B cell (primary cell): ENCODE measurements at regions not wholly inside any gene's neighbourhood (a gene's known extent, or its start where the extent isn't known, plus 50 kb on each side); places are given as distances from the start of the nearest gene placed in this dataset.

Experiments used
- ATAC-seq: fragments of 200-7000 bp; cut with Tn5 transposase; one replicate; pipeline ENCODE4 v1.10.0; 2021; ENCODE audit warnings: low read depth, mild to moderate bottlenecking, moderate number of reproducible peaks, moderate library complexity
- CTCF ChIA-PET: fragments of 350-600 bp; sonication (Branson Sonifier 250); formaldehyde crosslinking; loops from one replicate; lab custom pipeline; 2021; ENCODE audit warnings: antibody characterized with exemption, inconsistent platforms; lab: Charles Lee
- POLR2A ChIA-PET: fragments of 350-600 bp; sonication (Branson Sonifier 250); formaldehyde crosslinking; loops from one replicate; lab custom pipeline; 2021; ENCODE audit warnings: antibody characterized with exemption; lab: Charles Lee
- DNase-seq: peaks from one replicate; pipeline ENCODE4 v3.0.0; 2013
- H2AFZ ChIP-seq: 2 replicates; pipeline ENCODE4 v1.6.1; 2012; ENCODE audit warnings: mild to moderate bottlenecking, low read depth, low read length; ENCODE audit not compliant: insufficient read depth, poor library complexity, severe bottlenecking
- H3K27ac ChIP-seq, 2 donors: 1 replicate in 1 of 2; 2 replicates in 1 of 2; pipeline ENCODE4 v1.5.1; 2012 to 2013; ENCODE audit warnings: low read length in 2 of 2, mild to moderate bottlenecking in 2 of 2, moderate library complexity in 1 of 2
- H3K27me3 ChIP-seq, 4 experiments: fragments of 200-600 bp in 1 of 4; sonication (generic) in 1 of 4; replicated peaks in 1 of 4; 1 replicate in 2 of 4; 2 replicates in 2 of 4; pipeline versions ENCODE4 v1.6.1 to v1.7.0; 2013 to 2016; ENCODE audit warnings: low read length in 3 of 4, mild to moderate bottlenecking in 2 of 4, mixed read lengths in 1 of 4, moderate library complexity in 1 of 4; ENCODE audit not compliant: insufficient read depth in 4 of 4, control insufficient read depth in 3 of 4; ENCODE audit errors: control extremely low read depth in 1 of 4
- H3K36me3 ChIP-seq, 2 experiments: replicated peaks in 1 of 2; 1 replicate in 1 of 2; 2 replicates in 1 of 2; pipeline versions ENCODE4 v1.6.1 to v1.7.1; 2013; ENCODE audit warnings: low read length in 1 of 2; ENCODE audit not compliant: insufficient read depth in 2 of 2, control insufficient read depth in 1 of 2; ENCODE audit errors: control extremely low read depth in 1 of 2, extremely low read depth in 1 of 2
- H3K4me1 ChIP-seq, 2 donors: fragments of 200-600 bp in 1 of 2; sonication (generic) in 1 of 2; 1 replicate in 1 of 2; 2 replicates in 1 of 2; pipeline versions ENCODE4 v1.5.1 to v1.6.1; 2013 to 2017; ENCODE audit warnings: low read length in 2 of 2; ENCODE audit not compliant: control insufficient read depth in 2 of 2, insufficient read depth in 2 of 2
- H3K4me2 ChIP-seq: replicated peaks from 2 replicates; pipeline ENCODE3; 2012; ENCODE audit warnings: mild to moderate bottlenecking, low read depth, low read length; ENCODE audit not compliant: poor library complexity, severe bottlenecking
- H3K4me3 ChIP-seq, 5 experiments: fragments of 200-600 bp in 1 of 5; sonication (generic) in 1 of 5; 1 replicate in 3 of 5; 2 replicates in 2 of 5; pipeline versions ENCODE4 v1.5.1 to v1.7.0; 2011 to 2016; ENCODE audit warnings: low read length in 4 of 5, mild to moderate bottlenecking in 4 of 5, low read depth in 2 of 5, control low read depth in 1 of 5, moderate library complexity in 1 of 5; ENCODE audit not compliant: insufficient read depth in 1 of 5; ENCODE audit errors: control extremely low read depth in 1 of 5, extremely low read depth in 1 of 5
- H3K79me2 ChIP-seq: fragments of 200-600 bp; sonication (generic); one replicate; pipeline ENCODE4 v1.6.0; 2016; ENCODE audit warnings: low read length; ENCODE audit not compliant: control insufficient read depth, insufficient read depth
- H3K9ac ChIP-seq: fragments of 200-600 bp; sonication (generic); 2 replicates; pipeline ENCODE4 v1.6.1; 2017; ENCODE audit warnings: mild to moderate bottlenecking, low read length, moderate library complexity
- H3K9me3 ChIP-seq, 3 donors: one replicate each; pipeline versions ENCODE4 v1.6.1 to v1.7.1; 2013; ENCODE audit warnings: low read length in 2 of 3; ENCODE audit not compliant: control insufficient read depth in 2 of 3, insufficient read depth in 1 of 3; ENCODE audit errors: control extremely low read depth in 1 of 3
- H4K20me1 ChIP-seq: 2 replicates; pipeline ENCODE4 v1.6.0; 2012; ENCODE audit warnings: mild to moderate bottlenecking, low read length; ENCODE audit not compliant: insufficient read depth, control insufficient read depth, poor library complexity, severe bottlenecking
- H3K27ac Mint-ChIP-seq: one replicate; pipeline ENCODE4 v1.8.0; 2021; ENCODE audit warnings: mixed read lengths
- H3K27me3 Mint-ChIP-seq: one replicate; pipeline ENCODE4 v1.8.0; 2021; ENCODE audit warnings: mixed read lengths
- H3K4me1 Mint-ChIP-seq: one replicate; pipeline ENCODE4 v1.8.0; 2021; ENCODE audit warnings: mixed read lengths
- H3K4me3 Mint-ChIP-seq: one replicate; pipeline ENCODE4 v1.8.0; 2021; ENCODE audit warnings: mixed read lengths
- H3K9me3 Mint-ChIP-seq: one replicate; pipeline ENCODE4 v1.8.0; 2022; ENCODE audit warnings: mixed read lengths; ENCODE audit not compliant: insufficient read depth
- CTCF ChIP-seq: fragments of 200-600 bp; IDR thresholded peaks from one replicate; pipeline ENCODE4 v1.8.0; 2022; ENCODE audit warnings: antibody characterized with exemption, mild to moderate bottlenecking
- EZH2 ChIP-seq: IDR thresholded peaks from 2 replicates; pipeline ENCODE4 v1.6.1; 2012; ENCODE audit warnings: borderline replicate concordance, low read depth, mild to moderate bottlenecking, moderate library complexity, low read length; ENCODE audit not compliant: insufficient read depth, poor library complexity, severe bottlenecking
- WGBS: methylation state at CpG from one replicate; pipeline ENCODE4 v1.1.5; 2013; ENCODE audit warnings: missing lambda C conversion rate; ENCODE audit not compliant: insufficient coverage; 5-methylcytosine and 5-hydroxymethylcytosine counted together
- intact Hi-C: fragments of 100-400 bp; cut with micrococcal nuclease; formaldehyde crosslinking; loops from one replicate; pipeline ENCODE4 v1.10.0; 2022

- H3K27me3 Mint-ChIP-seq, result peaks cover 15% of the 10 kb centered on the region
- H3K79me2 ChIP-seq, result no peaks in the 10 kb centered on the region
- POLR2A ChIA-PET, result no interaction called here
- no peaks in the 10 kb centered on the region for H3K4me1 ChIP-seq
- H3K4me3 ChIP-seq, result no peak overlapping the region
- no peaks in the 10 kb centered on the region for H3K36me3 ChIP-seq
- H3K9me3 ChIP-seq, result peaks cover 0 to 4% (median 0%) of the 10 kb centered on the region in 3 donors
- no peak overlapping the region for H3K4me3 Mint-ChIP-seq
- no peaks in the 10 kb centered on the region for H3K27me3 ChIP-seq
- H4K20me1 ChIP-seq, result no peaks in the 10 kb centered on the region
- peaks cover 6% of the 10 kb centered on the region for H3K9me3 Mint-ChIP-seq
- H3K27ac Mint-ChIP-seq, result no peak overlapping the region
- H3K4me1 Mint-ChIP-seq, result no peaks in the 10 kb centered on the region
- TF ChIP-seq CTCF, result no peak
- no peak for TF ChIP-seq EZH2
- H3K9ac ChIP-seq, result no peak overlapping the region
- CTCF ChIA-PET, result no interaction called here
- intact Hi-C loops, result no loop called here
- no peak overlapping the region for H3K27ac ChIP-seq
- WGBS, result 100% methylated on average over 5 of the region's 7 CpGs
- H3K4me2 ChIP-seq, result no peak overlapping the region
- H2AFZ ChIP-seq, result no peak overlapping the region
- DNase-seq, result no peak
- no peak for ATAC-seq
These were observed 205.4 kb upstream of the P2RY1 start for GRCh38 chr3:152629363-152630122.

- POLR2A ChIA-PET, result no interaction called here
- intact Hi-C loops, result no loop called here
- H3K4me1 Mint-ChIP-seq, result no peaks in the 10 kb centered on the region
These were observed 199.5 kb upstream of the P2RY1 start for GRCh38 chr3:152635389-152635788.

More at GRCh38 chr3:152635389-152635788, 199.5 kb upstream of the P2RY1 start:
- TF ChIP-seq EZH2 (no peak), CTCF (no peak)
- H3K9me3 Mint-ChIP-seq, result peaks cover 3% of the 10 kb centered on the region
- H3K9me3 ChIP-seq, result no peaks in the 10 kb centered on the region
- H3K27ac Mint-ChIP-seq, result no peak overlapping the region
- H2AFZ ChIP-seq, result no peak overlapping the region
- no peak overlapping the region for H3K27ac ChIP-seq
- H3K27me3 Mint-ChIP-seq, result peaks cover 30% of the 10 kb centered on the region
- CTCF ChIA-PET, result no interaction called here
- H3K4me3 ChIP-seq, result no peak overlapping the region
- H3K4me1 ChIP-seq, result no peaks in the 10 kb centered on the region
- H3K36me3 ChIP-seq, result no peaks in the 10 kb centered on the region
- H3K79me2 ChIP-seq, result no peaks in the 10 kb centered on the region
- no peaks in the 10 kb centered on the region for H4K20me1 ChIP-seq
- DNase-seq, result no peak
- no peaks in the 10 kb centered on the region for H3K27me3 ChIP-seq
- no peak overlapping the region for H3K4me2 ChIP-seq
- no peak for ATAC-seq
- no peak overlapping the region for H3K4me3 Mint-ChIP-seq
- no peak overlapping the region for H3K9ac ChIP-seq
